Tibial artery (tissue), 4 donors: ENCODE measurements at regions not wholly inside any gene's neighbourhood (a gene's known extent, or its start where the extent isn't known, plus 50 kb on each side); places are given as distances from the start of the nearest gene placed in this dataset.

Source experiments
- DNase-seq, 2 donors: peaks; one replicate each; pipeline ENCODE4 v3.0.0-alpha.2; 2019
- H3K27ac ChIP-seq, 2 donors: fragments of 200-600 bp; sonication (generic) in 1 of 2; 1 replicate in 1 of 2; 2 replicates in 1 of 2; pipeline ENCODE4 v1.5.1; 2018 to 2019; ENCODE audit warnings: mild to moderate bottlenecking in 1 of 2
- H3K27me3 ChIP-seq, 2 donors: fragments of 200-600 bp; sonication (generic) in 1 of 2; one replicate each; pipeline versions ENCODE4 v1.5.1 to v1.6.0; 2016 to 2019
- H3K36me3 ChIP-seq, 3 donors: fragments of 200-600 bp; sonication (generic) in 2 of 3; one replicate each; pipeline ENCODE4 v1.5.1; 2016 to 2019; ENCODE audit warnings: mild to moderate bottlenecking in 2 of 3
- H3K4me1 ChIP-seq, 4 donors: fragments of 200-600 bp; sonication (generic) in 2 of 4; 1 replicate in 3 of 4; 2 replicates in 1 of 4; pipeline ENCODE4 v1.5.1; 2016 to 2019
- H3K4me3 ChIP-seq, 2 donors: fragments of 200-600 bp; sonication (generic) in 1 of 2; 1 replicate in 1 of 2; 2 replicates in 1 of 2; pipeline ENCODE4 v1.5.1; 2018 to 2019; ENCODE audit warnings: mild to moderate bottlenecking in 2 of 2
- H3K9me3 ChIP-seq, 3 donors: fragments of 200-600 bp; sonication (generic) in 1 of 3; one replicate each; pipeline ENCODE4 v1.5.1; 2016 to 2019
- CTCF ChIP-seq, 2 experiments: fragments of 200-600 bp in 1 of 2; fragments of 450-650 bp in 1 of 2; IDR thresholded peaks; one replicate each; pipeline ENCODE4 v1.5.1; 2017 to 2019; ENCODE audit warnings: antibody characterized with exemption in 2 of 2, mild to moderate bottlenecking in 1 of 2, moderate library complexity in 1 of 2
- intact Hi-C: fragments of 100-400 bp; cut with DNase I; formaldehyde crosslinking; loops from one replicate; pipeline ENCODE4 v1.15.0; 2023; ENCODE audit warnings: low total_unique reads

GRCh38 chr4:12459126-12459525 lies 1025.0 kb downstream of the RAB28 start:
- no peak for DNase-seq
- Histone ChIP-seq H3K4me3 (no peak overlapping the region), H3K9me3 (no peaks in the 10 kb centered on the region), H3K36me3 (no peaks in the 10 kb centered on the region), H3K27ac (no peak overlapping the region), H3K4me1 (no peaks in the 10 kb centered on the region), H3K27me3 (no peaks in the 10 kb centered on the region)
- intact Hi-C loops: no loop called here
- TF ChIP-seq CTCF (IDR thresholded peaks at IDR 0.05): no peak

GRCh38 chr4:12458621-12459020 lies 1025.5 kb downstream of the RAB28 start:
- TF ChIP-seq CTCF (IDR thresholded peaks at IDR 0.05): no peak
- H3K9me3 ChIP-seq: no peaks in the 10 kb centered on the region
- no peaks in the 10 kb centered on the region for H3K4me1 ChIP-seq
- no peak overlapping the region for H3K27ac ChIP-seq
- no peak for DNase-seq
- intact Hi-C loops: no loop called here
- no peaks in the 10 kb centered on the region for H3K27me3 ChIP-seq
- no peak overlapping the region for H3K4me3 ChIP-seq
- H3K36me3 ChIP-seq: no peaks in the 10 kb centered on the region

GRCh38 chr4:12452291-12452690 lies 1023.6 kb upstream of the HS3ST1 start:
- Histone ChIP-seq H3K4me1 (no peaks in the 10 kb centered on the region), H3K27ac (no peak overlapping the region), H3K36me3 (no peaks in the 10 kb centered on the region), H3K4me3 (no peak overlapping the region), H3K9me3 (no peaks in the 10 kb centered on the region), H3K27me3 (no peaks in the 10 kb centered on the region)
- intact Hi-C loops: no loop called here
- no peak for TF ChIP-seq CTCF (IDR thresholded peaks at IDR 0.05)
- no peak for DNase-seq

GRCh38 chr4:12447451-12447850 lies 1018.8 kb upstream of the HS3ST1 start:
- Histone ChIP-seq H3K4me1 (no peaks in the 10 kb centered on the region), H3K9me3 (no peaks in the 10 kb centered on the region), H3K27me3 (no peaks in the 10 kb centered on the region), H3K27ac (no peak overlapping the region), H3K4me3 (no peak overlapping the region), H3K36me3 (no peaks in the 10 kb centered on the region)
- no peak for DNase-seq
- no peak for TF ChIP-seq CTCF (IDR thresholded peaks at IDR 0.05)
- intact Hi-C loops: no loop called here

- Histone ChIP-seq H3K36me3 (no peaks in the 10 kb centered on the region), H3K4me1 (no peaks in the 10 kb centered on the region), H3K4me3 (no peak overlapping the region), H3K27me3 (no peaks in the 10 kb centered on the region), H3K27ac (no peak overlapping the region), H3K9me3 (no peaks in the 10 kb centered on the region)
- no peak for DNase-seq
- TF ChIP-seq CTCF (IDR thresholded peaks at IDR 0.05): no peak
- intact Hi-C loops: no loop called here
Observed at GRCh38 chr4:12446657-12447185, 1018.0 kb upstream of the HS3ST1 start.

- DNase-seq: no peak
- no peak overlapping the region for H3K27ac ChIP-seq
- H3K27me3 ChIP-seq: no peaks in the 10 kb centered on the region
- no peak for TF ChIP-seq CTCF (IDR thresholded peaks at IDR 0.05)
- no peaks in the 10 kb centered on the region for H3K36me3 ChIP-seq
- intact Hi-C loops: no loop called here
- no peaks in the 10 kb centered on the region for H3K4me1 ChIP-seq
- no peak overlapping the region for H3K4me3 ChIP-seq
- no peaks in the 10 kb centered on the region for H3K9me3 ChIP-seq
Observed at GRCh38 chr4:12446256-12446655, 1017.6 kb upstream of the HS3ST1 start.
